ENCODE measurements at regions not wholly inside any gene's neighbourhood (a gene's known extent, or its start where the extent isn't known, plus 50 kb on each side); places are given as distances from the start of the nearest gene placed in this dataset.

- TF ChIP-seq GATA2 (IDR thresholded peaks at IDR 0.05; ENCODE audit: low read depth, low read length) (no peak), GATA3 (IDR thresholded peaks at IDR 0.05; ENCODE audit: low read depth, low read length) (no peak)
These were observed 70.2 kb upstream of the CD180 start for GRCh38 chr5:67266654-67267350.

- TF ChIP-seq GATA3 (IDR thresholded peaks at IDR 0.05; ENCODE audit: low read depth, low read length) (no peak), GATA2 (IDR thresholded peaks at IDR 0.05; ENCODE audit: low read depth, low read length) (no peak)
These were observed 69.4 kb upstream of the CD180 start for GRCh38 chr5:67265951-67266350.

- TF ChIP-seq GATA3 (IDR thresholded peaks at IDR 0.05; ENCODE audit: low read depth, low read length) (no peak), GATA2 (IDR thresholded peaks at IDR 0.05; ENCODE audit: low read depth, low read length) (no peak)
These were observed 67.2 kb upstream of the CD180 start for GRCh38 chr5:67263656-67264408.

GRCh38 chr5:67262956-67263355 is 66.4 kb upstream of the CD180 start:
- TF ChIP-seq GATA2 (IDR thresholded peaks at IDR 0.05; ENCODE audit: low read depth, low read length) (no peak), GATA3 (IDR thresholded peaks at IDR 0.05; ENCODE audit: low read depth, low read length) (no peak)

GRCh38 chr5:67262206-67262605 is 65.6 kb upstream of the CD180 start:
- TF ChIP-seq GATA3 (IDR thresholded peaks at IDR 0.05; ENCODE audit: low read depth, low read length) = no peak
- no peak for TF ChIP-seq GATA2 (IDR thresholded peaks at IDR 0.05; ENCODE audit: low read depth, low read length)

GRCh38 chr5:67259548-67260215 is 63.1 kb upstream of the CD180 start:
- TF ChIP-seq GATA3 (IDR thresholded peaks at IDR 0.05; ENCODE audit: low read depth, low read length) (no peak), GATA2 (IDR thresholded peaks at IDR 0.05; ENCODE audit: low read depth, low read length) (no peak)

- TF ChIP-seq GATA2 (IDR thresholded peaks at IDR 0.05; ENCODE audit: low read depth, low read length) = no peak
- TF ChIP-seq GATA3 (IDR thresholded peaks at IDR 0.05; ENCODE audit: low read depth, low read length) = no peak
These were observed 60.9 kb upstream of the CD180 start for GRCh38 chr5:67257500-67257899.

- TF ChIP-seq GATA2 (IDR thresholded peaks at IDR 0.05; ENCODE audit: low read depth, low read length) = no peak
- TF ChIP-seq GATA3 (IDR thresholded peaks at IDR 0.05; ENCODE audit: low read depth, low read length) = no peak
These were observed 60.5 kb upstream of the CD180 start for GRCh38 chr5:67257077-67257476.

- no peak for TF ChIP-seq GATA2 (IDR thresholded peaks at IDR 0.05; ENCODE audit: low read depth, low read length)
- no peak for TF ChIP-seq GATA3 (IDR thresholded peaks at IDR 0.05; ENCODE audit: low read depth, low read length)
These were observed 59.3 kb upstream of the CD180 start for GRCh38 chr5:67255881-67256280.

- no peak for TF ChIP-seq GATA2 (IDR thresholded peaks at IDR 0.05; ENCODE audit: low read depth, low read length)
- TF ChIP-seq GATA3 (IDR thresholded peaks at IDR 0.05; ENCODE audit: low read depth, low read length) = no peak
These were observed 57.3 kb upstream of the CD180 start for GRCh38 chr5:67253911-67254310.

GRCh38 chr5:67249590-67249895 is 52.9 kb upstream of the CD180 start:
- no peak for TF ChIP-seq GATA3 (IDR thresholded peaks at IDR 0.05; ENCODE audit: low read depth, low read length)
- TF ChIP-seq GATA2 (IDR thresholded peaks at IDR 0.05; ENCODE audit: low read depth, low read length) = no peak

GRCh38 chr5:67248703-67249589 is 52.3 kb upstream of the CD180 start:
- TF ChIP-seq GATA2 (IDR thresholded peaks at IDR 0.05; ENCODE audit: low read depth, low read length) = no peak
- no peak for TF ChIP-seq GATA3 (IDR thresholded peaks at IDR 0.05; ENCODE audit: low read depth, low read length)

- TF ChIP-seq GATA3 (IDR thresholded peaks at IDR 0.05; ENCODE audit: low read depth, low read length) (no peak), GATA2 (IDR thresholded peaks at IDR 0.05; ENCODE audit: low read depth, low read length) (no peak)
These were observed 50.1 kb upstream of the CD180 start for GRCh38 chr5:67246546-67247268.
